CD4-positive, alpha-beta T cell treated with Interferon alpha-2 for 1 hour (primary cell): ENCODE measurements at regions not wholly inside any gene's neighbourhood (a gene's known extent, or its start where the extent isn't known, plus 50 kb on each side); places are given as distances from the start of the nearest gene placed in this dataset.
A peak's percentile ranks its signal among the peaks of the same experiment; 100 is the strongest.
"Not testable (repeated sequence)": the region's sequence is repeated elsewhere in the genome, so short reads cannot be mapped to it uniquely, and the experiment has no call there.

Source experiments
- DNase-seq, 2 donors: peaks; one replicate each; pipeline ENCODE4 v3.0.0-alpha.2; 2020 to 2022

- DNase-seq = no peak
These were observed 90.6 kb downstream of the CRYGS start for GRCh38 chr3:186453531-186453930.

GRCh38 chr3:186452517-186452916 is 90.5 kb upstream of the DGKG start:
- DNase-seq = no peak

- no peak for DNase-seq
These were observed 89.3 kb upstream of the DGKG start for GRCh38 chr3:186451371-186451770.

- no peak for DNase-seq
These were observed 82.9 kb upstream of the DGKG start for GRCh38 chr3:186444974-186445373.

- no peak for DNase-seq
These were observed 82.3 kb upstream of the DGKG start for GRCh38 chr3:186444288-186444687.

- not testable (repeated sequence) for DNase-seq
These were observed 80.9 kb upstream of the DGKG start for GRCh38 chr3:186442979-186443378.

DNA sequence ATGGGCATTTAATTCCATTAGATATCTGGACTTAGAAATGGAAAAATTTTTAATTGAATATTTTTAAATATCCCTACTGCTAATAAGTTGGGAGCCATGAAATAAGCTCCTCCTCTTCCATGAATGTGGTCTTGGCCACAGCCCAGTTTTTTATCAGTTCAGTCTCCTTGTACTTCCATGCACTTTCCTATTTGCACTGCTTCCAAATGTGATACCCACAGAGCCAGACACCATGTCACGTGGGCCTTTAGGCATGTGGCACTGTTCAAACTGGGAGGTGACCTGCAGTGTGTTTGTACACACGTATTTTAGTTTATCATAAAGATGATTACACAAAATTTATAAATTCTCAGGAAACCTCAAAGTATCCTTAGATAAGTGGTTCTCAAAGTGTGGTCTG is 80.1 kb upstream of the DGKG start:
- no peak for DNase-seq

- DNase-seq = no peak
These were observed 78.9 kb upstream of the DGKG start for GRCh38 chr3:186440891-186441290.

DNA sequence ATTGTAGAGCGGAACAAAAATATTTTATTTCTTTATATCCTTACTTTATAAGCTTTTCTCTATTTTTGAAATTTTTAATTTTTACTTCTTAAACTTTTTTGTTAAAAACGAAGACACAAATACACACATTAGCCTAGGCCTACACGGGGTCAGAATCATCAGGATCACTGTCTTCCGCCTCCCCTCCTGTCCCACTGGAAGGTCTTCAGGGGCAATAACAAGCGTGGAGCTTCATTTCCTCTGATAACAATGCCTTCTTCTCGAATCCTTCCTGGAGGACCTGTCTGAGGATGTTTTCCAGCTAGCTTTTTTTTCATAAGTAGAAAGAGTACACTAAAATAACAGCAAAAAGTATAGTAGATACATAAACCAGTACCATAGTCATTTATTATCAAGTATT is 77.7 kb upstream of the DGKG start:
- DNase-seq = no peak

DNA sequence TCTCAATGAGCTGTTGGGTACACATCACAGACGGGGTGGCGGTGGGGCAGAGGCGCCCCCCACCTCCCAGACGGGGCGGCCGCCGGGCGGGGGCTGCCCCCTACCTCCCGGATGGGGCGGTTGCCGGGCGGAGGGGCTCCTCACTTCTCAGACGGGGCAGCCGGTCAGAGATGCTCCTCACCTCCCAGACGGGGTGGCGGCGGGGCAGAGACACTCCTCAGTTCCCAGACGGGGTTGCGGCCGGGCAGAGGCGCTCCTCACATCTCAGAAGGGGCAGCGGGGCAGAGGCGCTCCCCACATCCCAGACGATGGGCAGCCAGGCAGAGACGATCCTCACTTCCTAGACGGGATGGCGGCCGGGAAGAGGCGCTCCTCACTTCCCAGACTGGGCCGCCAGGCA is 73.3 kb upstream of the DGKG start:
- DNase-seq = not testable (repeated sequence)

DNA sequence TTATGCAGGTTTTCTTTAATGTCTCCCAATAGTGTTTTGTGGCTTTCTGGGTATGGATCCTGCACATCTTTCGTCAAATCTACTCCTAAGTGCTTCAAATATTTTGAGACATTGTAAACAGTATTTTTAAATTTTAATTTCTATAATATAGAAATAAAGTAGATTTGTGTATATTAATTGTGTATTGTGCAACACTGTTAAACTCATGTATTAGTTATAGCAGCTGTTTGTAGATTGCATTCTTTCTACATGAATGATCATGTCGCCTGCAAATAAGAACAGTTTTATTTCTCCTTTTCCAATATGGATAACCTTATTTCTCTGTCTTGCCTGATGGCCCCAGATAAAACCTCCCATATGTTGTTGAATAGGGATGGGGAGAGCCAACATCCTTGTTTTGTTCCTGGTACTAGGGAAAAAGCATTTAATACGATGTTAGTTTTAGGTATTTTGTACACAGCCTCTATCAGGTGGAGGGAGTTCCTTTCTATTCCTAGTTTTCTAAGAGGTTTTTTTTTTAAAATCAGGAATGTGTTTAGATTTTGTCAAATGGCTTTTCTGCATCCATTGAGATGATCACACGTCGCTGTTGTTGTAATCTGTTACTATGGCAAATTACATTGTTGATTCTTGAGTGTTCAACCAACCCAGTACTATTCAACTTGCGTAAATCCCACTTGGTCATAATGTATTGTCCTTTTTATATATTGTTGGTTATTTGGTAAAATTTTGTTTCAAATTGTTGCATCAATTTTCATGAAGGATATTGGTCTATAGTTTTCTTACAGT is 71.1 kb upstream of the DGKG start:
- DNase-seq = no peak

DNA sequence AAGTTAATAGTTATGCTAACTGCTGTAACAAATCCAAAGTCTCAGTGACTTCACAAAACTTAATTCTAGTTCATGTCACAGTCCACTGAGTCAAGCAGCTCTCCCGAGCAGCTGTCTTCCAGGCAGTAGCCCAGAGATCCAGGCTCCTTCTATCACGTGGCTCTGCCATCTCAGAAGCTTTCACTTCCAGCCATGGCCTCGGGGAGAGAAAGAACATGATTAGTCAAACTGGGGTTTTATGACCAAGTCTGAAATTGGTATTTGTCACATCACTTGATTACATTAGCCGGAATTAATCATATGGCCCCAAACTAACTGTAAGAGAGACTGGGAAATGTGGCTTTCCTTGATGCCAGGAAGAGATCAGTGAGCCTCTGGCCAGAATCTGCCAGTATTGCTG is 70.2 kb upstream of the DGKG start:
- DNase-seq = no peak

DNA sequence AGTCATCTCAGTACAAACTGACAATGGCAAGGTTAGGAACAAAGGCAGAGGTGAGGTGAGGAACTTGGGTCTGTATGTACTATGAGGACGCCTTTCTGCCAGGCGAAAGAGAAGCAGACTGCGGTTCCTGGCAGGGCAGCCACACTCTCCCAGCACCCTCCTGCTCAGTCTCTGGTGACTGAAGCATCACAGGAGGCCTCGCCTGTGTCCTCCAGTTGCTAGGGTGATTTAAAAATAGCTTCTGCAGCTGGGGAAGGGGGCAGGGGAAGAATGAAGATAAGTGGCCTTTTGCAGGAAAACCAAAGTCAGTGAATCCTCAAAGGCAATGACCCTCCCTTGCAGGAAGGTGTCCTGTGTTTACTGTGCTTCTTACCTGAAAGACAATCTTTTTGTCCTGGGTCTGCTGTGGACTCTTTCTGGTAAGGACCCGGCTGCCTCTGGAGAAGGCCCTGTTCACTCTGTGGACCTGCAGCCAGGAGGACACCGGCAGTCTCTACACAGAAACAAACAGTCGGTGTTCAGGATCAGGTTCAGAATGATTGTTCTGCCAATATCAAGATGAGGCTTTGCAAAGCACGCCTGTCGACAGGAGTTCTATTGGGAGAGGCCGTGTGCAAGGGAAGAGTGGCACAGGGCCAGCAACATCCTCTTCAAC is 65.7 kb upstream of the DGKG start:
- no peak for DNase-seq

GRCh38 chr3:186425788-186426730 is 64.0 kb upstream of the DGKG start:
- DNase-seq = no peak

GRCh38 chr3:186421946-186422345 is 59.9 kb upstream of the DGKG start:
- no peak for DNase-seq

DNA sequence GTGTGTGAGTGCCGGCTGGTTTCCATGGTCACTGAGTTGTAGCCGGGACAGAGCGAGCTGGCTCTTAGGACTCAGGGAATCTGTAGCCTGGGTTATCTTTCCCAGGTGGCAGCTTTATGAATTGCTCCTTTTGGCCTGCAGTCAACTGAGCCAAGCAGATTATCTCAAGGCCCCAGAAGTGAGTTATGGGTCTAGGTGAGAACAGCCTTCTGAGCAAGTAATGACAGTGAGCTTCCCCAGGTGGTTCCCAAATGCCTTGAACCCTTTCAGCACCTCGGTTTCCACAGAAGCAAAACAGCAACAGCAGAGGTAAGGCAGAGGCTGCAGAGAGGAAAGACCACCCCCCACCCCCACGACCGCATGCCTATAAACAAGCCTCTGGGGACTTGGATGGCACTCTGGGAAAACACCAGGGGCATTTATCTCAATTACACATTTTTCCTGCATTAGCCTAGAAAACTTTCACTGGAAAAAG is 56.7 kb upstream of the DGKG start:
- no peak for DNase-seq

DNA sequence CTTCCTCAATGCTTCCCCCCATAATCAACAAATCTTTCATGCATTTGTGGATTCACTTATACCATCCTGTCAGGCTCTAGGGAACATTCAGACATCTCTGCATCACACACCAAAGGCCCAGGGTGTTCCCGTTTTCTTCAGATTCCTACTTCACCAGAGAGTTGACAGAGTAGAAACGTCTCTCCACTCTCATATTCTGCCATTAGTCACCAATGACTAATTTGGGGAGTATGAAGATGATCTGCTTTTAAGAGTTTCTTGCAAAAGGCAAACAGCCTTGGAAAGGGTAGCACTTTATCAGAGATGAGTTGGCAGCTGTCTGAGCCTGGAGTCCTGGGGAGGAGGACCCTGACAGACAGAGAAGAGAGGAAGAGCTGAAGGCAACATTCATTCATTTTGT is 55.8 kb upstream of the DGKG start:
- DNase-seq = no peak

DNA sequence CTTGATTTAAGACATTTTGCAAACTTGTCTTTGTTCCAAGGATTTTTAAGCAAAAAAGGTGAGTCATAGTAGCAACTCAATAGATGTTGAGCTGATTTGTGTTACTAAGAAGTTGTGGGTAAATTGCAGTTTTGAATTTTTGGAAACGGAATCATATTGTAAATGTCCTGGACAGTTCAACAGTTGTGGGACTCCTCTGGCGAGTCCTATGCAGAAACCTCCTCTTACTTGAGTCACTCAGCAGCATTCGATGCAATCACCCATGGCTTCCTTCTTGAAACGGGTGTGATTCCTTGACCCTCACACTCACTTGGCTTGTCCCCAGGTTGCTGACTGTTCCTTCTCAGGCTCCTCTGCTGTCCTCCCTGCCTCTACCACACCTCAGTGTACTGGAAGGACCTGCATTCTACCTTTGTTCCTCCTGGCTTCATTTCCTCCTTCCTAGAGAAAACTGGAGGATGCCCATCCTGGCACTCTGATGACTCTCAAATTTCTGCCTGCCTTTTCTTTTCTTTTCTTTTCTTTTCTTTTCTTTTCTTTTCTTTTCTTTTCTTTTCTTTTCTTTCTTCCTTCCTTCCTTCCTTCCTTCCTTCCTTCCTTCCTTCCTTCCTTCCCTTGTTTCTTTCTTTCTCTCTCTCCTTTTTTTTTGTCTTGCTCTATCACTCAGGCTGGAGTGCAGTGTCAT is 52.8 kb upstream of the DGKG start:
- no peak for DNase-seq

DNA sequence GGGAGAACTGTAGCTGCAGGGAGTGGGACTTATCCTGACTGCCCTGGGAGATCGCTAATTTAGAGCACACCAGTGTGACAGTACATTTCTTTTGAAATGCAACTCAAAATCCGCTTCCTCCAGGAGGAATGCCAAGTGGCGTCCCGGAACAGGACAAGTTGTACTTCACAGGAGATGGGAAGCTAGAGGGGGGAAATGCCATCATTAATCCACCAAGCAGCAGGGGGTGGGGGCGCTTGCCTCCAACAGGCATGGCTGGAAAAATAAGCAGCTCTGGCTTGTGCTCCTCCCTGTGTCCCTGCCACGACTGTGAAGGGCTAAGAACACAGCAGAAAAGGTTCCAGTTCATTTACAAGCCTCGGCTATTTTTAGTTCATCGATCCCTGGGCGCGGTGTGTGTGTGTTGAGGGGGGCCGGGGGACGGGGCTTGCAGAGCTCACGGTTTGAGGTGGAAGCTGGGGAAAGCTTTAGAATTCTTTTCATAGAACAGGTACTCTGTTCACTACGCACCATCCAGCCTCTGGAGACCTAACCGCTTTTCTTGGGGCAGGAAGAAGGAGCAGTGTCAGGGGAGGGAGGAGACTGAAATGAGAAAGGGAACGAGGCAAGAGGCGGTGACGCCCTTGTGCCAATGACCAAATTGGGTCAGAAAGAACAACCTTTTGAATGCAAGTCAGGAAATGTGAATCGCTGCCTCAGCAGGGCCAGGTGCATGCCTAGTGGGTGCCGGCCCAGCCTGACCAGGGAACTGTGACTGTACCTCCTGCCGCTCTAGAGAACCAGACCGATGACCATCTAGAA is 51.8 kb upstream of the DGKG start:
- peak; percentile 15 to 21 for DNase-seq

- DNase-seq = no peak
These were observed 50.0 kb upstream of the DGKG start for GRCh38 chr3:186411994-186412393.
